Fibroblast of lung (primary cell): ENCODE measurements at regions not wholly inside any gene's neighbourhood (a gene's known extent, or its start where the extent isn't known, plus 50 kb on each side); places are given as distances from the start of the nearest gene placed in this dataset.
"Not testable (repeated sequence)": the region's sequence is repeated elsewhere in the genome, so short reads cannot be mapped to it uniquely, and the experiment has no call there.

Experiments
- DNase-seq, 2 donors: peaks; one replicate each; pipeline versions ENCODE4 v3.0.0 to v3.0.0-alpha.2; 2010; ENCODE audit warnings: low read depth in 2 of 2
- H2AFZ ChIP-seq: 2 replicates; pipeline ENCODE4 v1.5.1; 2012; ENCODE audit warnings: low read length, control low read depth, inconsistent platforms
- H3K27ac ChIP-seq: 2 replicates; pipeline ENCODE4 v1.5.1; 2011; ENCODE audit warnings: low read length, control low read depth; ENCODE audit not compliant: insufficient read depth
- H3K27me3 ChIP-seq: 2 replicates; pipeline ENCODE4 v1.5.1; 2011; ENCODE audit warnings: mild to moderate bottlenecking, low read length; ENCODE audit not compliant: control insufficient read depth, insufficient read depth
- H3K36me3 ChIP-seq: 2 replicates; pipeline ENCODE4 v1.5.1; 2011; ENCODE audit warnings: low read length; ENCODE audit not compliant: control insufficient read depth, insufficient read depth
- H3K4me1 ChIP-seq: 2 replicates; pipeline ENCODE4 v1.5.1; 2011; ENCODE audit warnings: low read length; ENCODE audit not compliant: control insufficient read depth, insufficient read depth; ENCODE audit errors: extremely low read depth
- H3K4me2 ChIP-seq: 2 replicates; pipeline ENCODE4 v1.5.1; 2011; ENCODE audit warnings: low read length, control low read depth; ENCODE audit not compliant: insufficient read depth; ENCODE audit errors: extremely low read depth
- H3K4me3 ChIP-seq, 4 experiments: fragments of 200-600 bp in 1 of 4; sonication (generic) in 1 of 4; replicated peaks in 1 of 4; 2 replicates each; pipeline ENCODE4 v1.5.1; 2011 to 2016; ENCODE audit warnings: low read length in 4 of 4, low read depth in 3 of 4, mild to moderate bottlenecking in 3 of 4, control low read depth in 2 of 4, inconsistent platforms in 1 of 4, mixed read lengths in 1 of 4; ENCODE audit not compliant: insufficient read depth in 1 of 4; ENCODE audit errors: control extremely low read depth in 1 of 4
- H3K79me2 ChIP-seq: 2 replicates; pipeline ENCODE4 v1.5.1; 2012; ENCODE audit warnings: mild to moderate bottlenecking, low read length, inconsistent platforms; ENCODE audit not compliant: control insufficient read depth, insufficient read depth
- H3K9ac ChIP-seq: 2 replicates; pipeline ENCODE4 v1.5.1; 2011; ENCODE audit warnings: mild to moderate bottlenecking, low read length, control low read depth; ENCODE audit not compliant: insufficient read depth
- H3K9me3 ChIP-seq: 2 replicates; pipeline ENCODE4 v1.5.1; 2012; ENCODE audit warnings: low read depth, low read length; ENCODE audit not compliant: control insufficient read depth, insufficient read depth
- H4K20me1 ChIP-seq: 2 replicates; pipeline ENCODE4 v1.5.1; 2011; ENCODE audit warnings: low read length; ENCODE audit not compliant: control insufficient read depth, insufficient read depth; ENCODE audit errors: extremely low read depth
- EZH2 ChIP-seq: IDR thresholded peaks from 2 replicates; pipeline ENCODE4 v1.5.1; 2012; ENCODE audit warnings: low read length, control low read depth, mild to moderate bottlenecking; ENCODE audit errors: missing control alignments
- TF ChIP-seq, protein P1 (sequence below), 2 donors: IDR thresholded peaks in 1 of 2; conservative IDR thresholded peaks in 1 of 2; 1 replicate in 1 of 2; 2 replicates in 1 of 2; pipeline ENCODE4 v1.5.1; 2011 to 2012; ENCODE audit warnings: low read length in 2 of 2, control low read depth in 1 of 2, inconsistent platforms in 1 of 2, low read depth in 1 of 2, mild to moderate bottlenecking in 1 of 2

- no peak overlapping the region for H2AFZ ChIP-seq
- no peak overlapping the region for H3K9ac ChIP-seq
- H4K20me1 ChIP-seq, result no peaks in the 10 kb centered on the region
- TF ChIP-seq EZH2, result no peak
- TF ChIP-seq, protein P1, sequence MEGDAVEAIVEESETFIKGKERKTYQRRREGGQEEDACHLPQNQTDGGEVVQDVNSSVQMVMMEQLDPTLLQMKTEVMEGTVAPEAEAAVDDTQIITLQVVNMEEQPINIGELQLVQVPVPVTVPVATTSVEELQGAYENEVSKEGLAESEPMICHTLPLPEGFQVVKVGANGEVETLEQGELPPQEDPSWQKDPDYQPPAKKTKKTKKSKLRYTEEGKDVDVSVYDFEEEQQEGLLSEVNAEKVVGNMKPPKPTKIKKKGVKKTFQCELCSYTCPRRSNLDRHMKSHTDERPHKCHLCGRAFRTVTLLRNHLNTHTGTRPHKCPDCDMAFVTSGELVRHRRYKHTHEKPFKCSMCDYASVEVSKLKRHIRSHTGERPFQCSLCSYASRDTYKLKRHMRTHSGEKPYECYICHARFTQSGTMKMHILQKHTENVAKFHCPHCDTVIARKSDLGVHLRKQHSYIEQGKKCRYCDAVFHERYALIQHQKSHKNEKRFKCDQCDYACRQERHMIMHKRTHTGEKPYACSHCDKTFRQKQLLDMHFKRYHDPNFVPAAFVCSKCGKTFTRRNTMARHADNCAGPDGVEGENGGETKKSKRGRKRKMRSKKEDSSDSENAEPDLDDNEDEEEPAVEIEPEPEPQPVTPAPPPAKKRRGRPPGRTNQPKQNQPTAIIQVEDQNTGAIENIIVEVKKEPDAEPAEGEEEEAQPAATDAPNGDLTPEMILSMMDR (conservative IDR thresholded peaks at IDR 0.05 in 1 of 2, IDR thresholded peaks at IDR 0.05 in 1 of 2; ENCODE audit: low read depth in 1 of 2, low read length in 2 of 2), result no peak
- no peaks in the 10 kb centered on the region for H3K4me1 ChIP-seq
- no peaks in the 10 kb centered on the region for H3K9me3 ChIP-seq
- H3K27me3 ChIP-seq, result no peaks in the 10 kb centered on the region
- H3K4me3 ChIP-seq, result no peak overlapping the region
- no peak for DNase-seq
- no peak overlapping the region for H3K27ac ChIP-seq
- H3K4me2 ChIP-seq, result no peak overlapping the region
- no peaks in the 10 kb centered on the region for H3K79me2 ChIP-seq
- no peaks in the 10 kb centered on the region for H3K36me3 ChIP-seq
These were observed 63.8 kb upstream of the GPR31 start for GRCh38 chr6:167221400-167222201.

GRCh38 chr6:167225566-167226382, 65.3 kb upstream of the UNC93A start:
- DNase-seq, H3K4me1 ChIP-seq, H3K36me3 ChIP-seq, H3K27ac ChIP-seq, H2AFZ ChIP-seq, H3K9ac ChIP-seq, H3K4me3 ChIP-seq, H3K79me2 ChIP-seq, H3K4me2 ChIP-seq, H3K27me3 ChIP-seq, H3K9me3 ChIP-seq, H4K20me1 ChIP-seq: not testable (repeated sequence)

GRCh38 chr6:167226383-167226685, 64.8 kb upstream of the UNC93A start:
- Histone ChIP-seq H3K9ac (no peak overlapping the region), H2AFZ (no peak overlapping the region), H3K27ac (no peak overlapping the region), H4K20me1 (no peaks in the 10 kb centered on the region), H3K27me3 (no peaks in the 10 kb centered on the region), H3K4me2 (no peak overlapping the region), H3K4me3 (no peak overlapping the region), H3K9me3 (no peaks in the 10 kb centered on the region), H3K36me3 (no peaks in the 10 kb centered on the region), H3K79me2 (no peaks in the 10 kb centered on the region), H3K4me1 (no peaks in the 10 kb centered on the region)
- no peak for DNase-seq
- TF ChIP-seq, protein P1 (conservative IDR thresholded peaks at IDR 0.05 in 1 of 2, IDR thresholded peaks at IDR 0.05 in 1 of 2; ENCODE audit: low read depth in 1 of 2, low read length in 2 of 2), result no peak
- no peak for TF ChIP-seq EZH2
